ENCODE measurements at regions not wholly inside any gene's neighbourhood (a gene's known extent, or its start where the extent isn't known, plus 50 kb on each side); places are given as distances from the start of the nearest gene placed in this dataset.
"Not testable (repeated sequence)": the region's sequence is repeated elsewhere in the genome, so short reads cannot be mapped to it uniquely, and the experiment has no call there.

- no peak overlapping the region for H3K9ac ChIP-seq (ENCODE audit: low read length)
- no peaks in the 10 kb centered on the region for H3K9me3 ChIP-seq (ENCODE audit: control extremely low read depth in 1 of 3, control insufficient read depth in 2 of 3, insufficient read depth in 1 of 3, low read length in 2 of 3)
- TF ChIP-seq, protein P1, sequence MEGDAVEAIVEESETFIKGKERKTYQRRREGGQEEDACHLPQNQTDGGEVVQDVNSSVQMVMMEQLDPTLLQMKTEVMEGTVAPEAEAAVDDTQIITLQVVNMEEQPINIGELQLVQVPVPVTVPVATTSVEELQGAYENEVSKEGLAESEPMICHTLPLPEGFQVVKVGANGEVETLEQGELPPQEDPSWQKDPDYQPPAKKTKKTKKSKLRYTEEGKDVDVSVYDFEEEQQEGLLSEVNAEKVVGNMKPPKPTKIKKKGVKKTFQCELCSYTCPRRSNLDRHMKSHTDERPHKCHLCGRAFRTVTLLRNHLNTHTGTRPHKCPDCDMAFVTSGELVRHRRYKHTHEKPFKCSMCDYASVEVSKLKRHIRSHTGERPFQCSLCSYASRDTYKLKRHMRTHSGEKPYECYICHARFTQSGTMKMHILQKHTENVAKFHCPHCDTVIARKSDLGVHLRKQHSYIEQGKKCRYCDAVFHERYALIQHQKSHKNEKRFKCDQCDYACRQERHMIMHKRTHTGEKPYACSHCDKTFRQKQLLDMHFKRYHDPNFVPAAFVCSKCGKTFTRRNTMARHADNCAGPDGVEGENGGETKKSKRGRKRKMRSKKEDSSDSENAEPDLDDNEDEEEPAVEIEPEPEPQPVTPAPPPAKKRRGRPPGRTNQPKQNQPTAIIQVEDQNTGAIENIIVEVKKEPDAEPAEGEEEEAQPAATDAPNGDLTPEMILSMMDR (IDR thresholded peaks at IDR 0.05) = no peak
- TF ChIP-seq EZH2 (IDR thresholded peaks at IDR 0.05; ENCODE audit: borderline replicate concordance, insufficient read depth, low read depth, low read length, poor library complexity, severe bottlenecking) = no peak
- Mint-ChIP-seq H3K4me1 (no peaks in the 10 kb centered on the region), H3K27me3 (no peaks in the 10 kb centered on the region), H3K9me3 (ENCODE audit: insufficient read depth) (no peaks in the 10 kb centered on the region), H3K27ac (no peak overlapping the region), H3K4me3 (no peak overlapping the region)
- H3K27ac ChIP-seq (ENCODE audit: low read length in 2 of 2) = no peak overlapping the region
- H3K4me3 ChIP-seq (ENCODE audit: control extremely low read depth in 1 of 5, extremely low read depth in 1 of 5, insufficient read depth in 1 of 5, low read depth in 2 of 5, low read length in 4 of 5) = no peak overlapping the region
- intact Hi-C loops (cut with micrococcal nuclease) = no loop called here
- H3K4me1 ChIP-seq (ENCODE audit: control insufficient read depth in 2 of 2, insufficient read depth in 2 of 2, low read length in 2 of 2) = no peaks in the 10 kb centered on the region
- POLR2A ChIA-PET = no interaction called here
- no peak overlapping the region for H2AFZ ChIP-seq (ENCODE audit: insufficient read depth, low read depth, low read length, poor library complexity, severe bottlenecking)
- no peak overlapping the region for H3K4me2 ChIP-seq (replicated peaks; ENCODE audit: low read depth, low read length, poor library complexity, severe bottlenecking)
- no peaks in the 10 kb centered on the region for H3K79me2 ChIP-seq (ENCODE audit: control insufficient read depth, insufficient read depth, low read length)
- no peaks in the 10 kb centered on the region for H3K36me3 ChIP-seq (replicated peaks in 1 of 2; ENCODE audit: control extremely low read depth in 1 of 2, control insufficient read depth in 1 of 2, extremely low read depth in 1 of 2, insufficient read depth in 2 of 2, low read length in 1 of 2)
- no peaks in the 10 kb centered on the region for H4K20me1 ChIP-seq (ENCODE audit: control insufficient read depth, insufficient read depth, low read length, poor library complexity, severe bottlenecking)
- H3K27me3 ChIP-seq (replicated peaks in 1 of 4; ENCODE audit: control extremely low read depth in 1 of 4, control insufficient read depth in 3 of 4, insufficient read depth in 4 of 4, low read length in 3 of 4) = no peaks in the 10 kb centered on the region
- ATAC-seq (ENCODE audit: low read depth) (no peak), DNase-seq (no peak)
- WGBS (ENCODE audit: insufficient coverage) = 65% methylated on average over 5 of the region's 6 CpGs
- CTCF ChIA-PET = no interaction called here
These were observed 420.6 kb upstream of the ISX start for GRCh38 chr22:34645375-34645774.

DNA sequence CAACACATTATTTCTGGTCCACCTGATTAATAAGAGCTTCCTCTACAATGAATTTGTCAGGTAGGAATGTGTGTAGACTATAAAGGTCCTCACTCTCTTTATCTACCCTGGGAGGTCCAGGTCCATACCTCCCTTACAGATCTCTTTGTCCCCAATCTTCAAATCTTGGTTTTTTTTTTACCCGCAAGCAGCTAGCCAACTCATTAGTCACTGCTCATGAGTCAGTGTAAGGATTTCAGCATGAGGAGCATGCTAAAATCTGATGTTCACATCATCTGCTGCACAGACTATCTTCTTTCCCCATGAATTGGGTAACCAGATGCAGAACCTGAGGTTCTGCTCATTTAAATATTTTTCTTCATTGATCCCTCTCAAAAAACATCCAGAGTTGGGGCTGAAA lies 397.0 kb upstream of the ISX start:
- intact Hi-C loops (cut with micrococcal nuclease) = no loop called here
- H3K79me2 ChIP-seq (ENCODE audit: control insufficient read depth, insufficient read depth, low read length) = no peaks in the 10 kb centered on the region
- H3K4me1 Mint-ChIP-seq = no peaks in the 10 kb centered on the region
- no peak for TF ChIP-seq EZH2 (IDR thresholded peaks at IDR 0.05; ENCODE audit: borderline replicate concordance, insufficient read depth, low read depth, low read length, poor library complexity, severe bottlenecking)
- TF ChIP-seq, protein P1 (IDR thresholded peaks at IDR 0.05) = no peak
- no peak for ATAC-seq (ENCODE audit: low read depth)
- no peaks in the 10 kb centered on the region for H4K20me1 ChIP-seq (ENCODE audit: control insufficient read depth, insufficient read depth, low read length, poor library complexity, severe bottlenecking)
- no peaks in the 10 kb centered on the region for H3K27me3 ChIP-seq (replicated peaks in 1 of 4; ENCODE audit: control extremely low read depth in 1 of 4, control insufficient read depth in 3 of 4, insufficient read depth in 4 of 4, low read length in 3 of 4)
- no peaks in the 10 kb centered on the region for H3K9me3 Mint-ChIP-seq (ENCODE audit: insufficient read depth)
- H3K4me3 ChIP-seq (ENCODE audit: control extremely low read depth in 1 of 5, extremely low read depth in 1 of 5, insufficient read depth in 1 of 5, low read depth in 2 of 5, low read length in 4 of 5) = no peak overlapping the region
- DNase-seq = no peak
- no peaks in the 10 kb centered on the region for H3K36me3 ChIP-seq (replicated peaks in 1 of 2; ENCODE audit: control extremely low read depth in 1 of 2, control insufficient read depth in 1 of 2, extremely low read depth in 1 of 2, insufficient read depth in 2 of 2, low read length in 1 of 2)
- H2AFZ ChIP-seq (ENCODE audit: insufficient read depth, low read depth, low read length, poor library complexity, severe bottlenecking) = no peak overlapping the region
- no peak overlapping the region for H3K4me2 ChIP-seq (replicated peaks; ENCODE audit: low read depth, low read length, poor library complexity, severe bottlenecking)
- H3K4me3 Mint-ChIP-seq = no peak overlapping the region
- no peak overlapping the region for H3K9ac ChIP-seq (ENCODE audit: low read length)
- no peaks in the 10 kb centered on the region for H3K4me1 ChIP-seq (ENCODE audit: control insufficient read depth in 2 of 2, insufficient read depth in 2 of 2, low read length in 2 of 2)
- ChIA-PET CTCF (no interaction called here), POLR2A (no interaction called here)
- no peaks in the 10 kb centered on the region for H3K9me3 ChIP-seq (ENCODE audit: control extremely low read depth in 1 of 3, control insufficient read depth in 2 of 3, insufficient read depth in 1 of 3, low read length in 2 of 3)
- H3K27ac Mint-ChIP-seq = no peak overlapping the region
- no peak overlapping the region for H3K27ac ChIP-seq (ENCODE audit: low read length in 2 of 2)
- H3K27me3 Mint-ChIP-seq = no peaks in the 10 kb centered on the region
- WGBS (ENCODE audit: insufficient coverage) = no CpG with 5 or more reads among the region's 1 CpG

GRCh38 chr22:34683031-34683430 lies 382.9 kb upstream of the ISX start:
- H3K79me2 ChIP-seq (ENCODE audit: control insufficient read depth, insufficient read depth, low read length); H3K27ac ChIP-seq (ENCODE audit: low read length in 2 of 2); H2AFZ ChIP-seq (ENCODE audit: insufficient read depth, low read depth, low read length, poor library complexity, severe bottlenecking); H3K4me3 ChIP-seq (ENCODE audit: control extremely low read depth in 1 of 5, extremely low read depth in 1 of 5, insufficient read depth in 1 of 5, low read depth in 2 of 5, low read length in 4 of 5); H3K27me3 Mint-ChIP-seq; intact Hi-C loops (cut with micrococcal nuclease); CTCF ChIA-PET; ATAC-seq (ENCODE audit: low read depth); H3K4me1 Mint-ChIP-seq; H3K9ac ChIP-seq (ENCODE audit: low read length); H4K20me1 ChIP-seq (ENCODE audit: control insufficient read depth, insufficient read depth, low read length, poor library complexity, severe bottlenecking); H3K36me3 ChIP-seq (replicated peaks in 1 of 2; ENCODE audit: control extremely low read depth in 1 of 2, control insufficient read depth in 1 of 2, extremely low read depth in 1 of 2, insufficient read depth in 2 of 2, low read length in 1 of 2); H3K4me3 Mint-ChIP-seq; H3K27ac Mint-ChIP-seq; POLR2A ChIA-PET; H3K9me3 ChIP-seq (ENCODE audit: control extremely low read depth in 1 of 3, control insufficient read depth in 2 of 3, insufficient read depth in 1 of 3, low read length in 2 of 3); DNase-seq; H3K4me1 ChIP-seq (ENCODE audit: control insufficient read depth in 2 of 2, insufficient read depth in 2 of 2, low read length in 2 of 2); H3K4me2 ChIP-seq (replicated peaks; ENCODE audit: low read depth, low read length, poor library complexity, severe bottlenecking); H3K9me3 Mint-ChIP-seq (ENCODE audit: insufficient read depth); H3K27me3 ChIP-seq (replicated peaks in 1 of 4; ENCODE audit: control extremely low read depth in 1 of 4, control insufficient read depth in 3 of 4, insufficient read depth in 4 of 4, low read length in 3 of 4): not testable (repeated sequence)
- WGBS (ENCODE audit: insufficient coverage) = 94% methylated on average over 9 of the region's 17 CpGs

Data from B cell (primary cell).